CD4-positive, alpha-beta T cell treated with Interleukin-6 for 4 hours (primary cell): ENCODE measurements at regions not wholly inside any gene's neighbourhood (a gene's known extent, or its start where the extent isn't known, plus 50 kb on each side); places are given as distances from the start of the nearest gene placed in this dataset.

Experiments
- DNase-seq: peaks from one replicate; pipeline ENCODE4 v3.0.0-alpha.2; 2020; ENCODE audit warnings: mixed read lengths

DNA sequence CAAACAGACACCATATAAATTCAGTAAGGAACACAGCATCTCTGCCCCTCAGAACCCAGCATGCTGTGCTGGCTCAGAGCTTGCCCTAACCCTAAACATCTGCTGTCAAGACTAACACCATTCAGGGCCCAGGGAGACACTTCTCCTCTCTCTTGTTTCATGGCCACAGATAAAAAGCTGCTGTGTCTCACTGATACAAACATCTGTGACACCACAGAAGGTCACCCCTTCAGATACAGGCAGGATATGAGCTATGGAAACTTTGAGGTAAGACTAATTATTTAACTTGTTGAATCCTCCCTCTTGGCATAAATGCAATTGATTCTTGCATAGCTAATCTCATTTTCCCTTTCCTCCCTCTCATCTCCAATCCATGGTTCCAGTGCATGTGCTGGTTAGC is 61.6 kb upstream of the GPR12 start:
- no peak for DNase-seq

DNA sequence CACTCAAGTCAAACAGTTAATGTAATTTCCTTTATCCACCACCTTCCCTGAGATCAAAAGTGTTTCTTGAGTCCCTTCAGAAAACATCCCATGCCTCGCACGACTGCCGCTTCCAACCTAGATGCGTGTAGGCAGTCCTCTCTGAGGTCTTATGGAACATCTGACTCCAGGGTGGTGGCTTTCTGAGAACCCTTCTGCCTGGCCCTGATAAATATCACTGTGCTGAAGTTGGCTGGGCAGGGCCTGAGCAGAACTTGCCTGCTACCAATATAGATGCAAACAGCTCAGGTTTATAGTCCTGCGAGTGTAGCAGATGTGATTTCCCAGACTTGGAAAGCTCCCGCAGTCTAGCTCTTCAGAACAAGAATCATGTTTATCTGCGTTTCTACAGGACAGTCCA is 61.1 kb upstream of the GPR12 start:
- DNase-seq, result no peak

DNA sequence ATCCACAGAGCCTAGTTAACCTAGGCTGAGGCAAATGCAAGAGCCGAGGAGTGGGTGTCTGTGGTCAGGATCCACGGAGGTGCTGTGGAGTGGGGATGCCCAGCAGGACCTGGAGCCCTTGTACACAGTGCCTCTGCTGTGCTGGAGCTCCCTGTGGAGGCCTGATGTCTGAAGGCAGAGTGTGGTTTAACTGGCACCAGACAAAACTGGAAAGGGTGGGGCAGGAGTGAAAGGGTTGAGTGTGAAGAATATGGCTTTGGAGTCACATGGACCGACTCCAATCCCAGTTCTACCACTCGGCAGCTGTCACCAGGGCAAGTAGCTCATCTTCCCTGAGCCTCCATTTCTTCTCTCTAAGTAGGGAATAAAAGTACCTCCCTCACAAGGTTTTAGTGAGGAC is 60.3 kb upstream of the GPR12 start:
- no peak for DNase-seq

DNA sequence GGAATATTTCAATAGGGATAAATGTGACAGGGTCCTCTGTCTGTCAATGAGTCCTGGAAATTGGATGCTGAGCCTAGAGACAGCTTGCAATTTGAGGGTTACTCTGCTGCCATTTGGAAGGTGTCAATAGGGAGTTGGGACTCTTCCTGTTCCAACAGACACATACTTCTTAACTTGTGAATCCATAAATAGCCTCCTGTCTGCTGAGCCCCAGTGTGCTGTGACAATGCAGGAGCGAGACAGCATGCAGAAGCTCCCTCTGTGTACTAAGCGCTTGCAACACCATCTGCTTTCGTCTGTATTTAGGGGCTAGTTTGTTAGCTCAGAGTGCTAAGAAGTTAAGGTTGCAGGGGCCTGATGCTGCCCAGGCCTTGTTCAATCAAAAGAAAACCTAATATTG is 58.5 kb upstream of the GPR12 start:
- no peak for DNase-seq

DNA sequence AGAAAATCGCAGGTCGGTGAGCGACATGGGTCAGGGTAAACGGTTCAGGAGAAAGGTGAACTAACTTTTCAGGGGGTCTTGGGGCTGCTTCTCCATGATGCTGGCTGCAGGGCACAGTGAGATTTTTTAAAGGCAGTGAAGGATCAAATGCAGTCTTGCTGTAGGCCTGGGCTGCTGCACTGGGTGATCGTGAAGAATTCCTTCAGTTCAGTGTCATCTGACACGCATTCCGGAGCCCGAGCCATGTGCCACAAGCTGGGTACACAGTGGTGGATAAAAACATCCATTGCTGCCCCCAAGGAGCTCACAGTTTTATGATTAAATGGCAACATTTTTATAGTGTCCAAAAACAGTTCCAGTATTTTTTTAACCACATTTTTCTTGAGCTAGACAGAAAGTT is 56.3 kb upstream of the GPR12 start:
- no peak for DNase-seq

DNA sequence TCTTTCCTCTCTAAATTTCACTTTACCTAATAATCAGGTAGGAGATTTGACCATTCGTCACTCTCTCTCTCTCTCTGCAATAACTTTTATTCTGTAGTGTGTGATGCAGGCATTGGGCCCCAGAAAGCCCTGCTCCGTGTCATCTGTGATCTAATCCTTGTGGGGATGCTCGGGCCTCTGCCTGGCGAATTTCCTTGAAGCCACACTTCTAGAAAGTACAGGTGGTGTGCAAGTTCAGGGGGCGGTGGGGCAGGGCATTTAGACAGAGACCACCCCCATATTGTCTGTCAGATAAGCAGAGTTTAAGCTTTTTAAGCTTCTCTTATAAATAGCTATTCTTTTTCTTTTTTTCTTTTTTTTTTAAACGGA is 53.4 kb upstream of the GPR12 start:
- DNase-seq, result no peak

DNA sequence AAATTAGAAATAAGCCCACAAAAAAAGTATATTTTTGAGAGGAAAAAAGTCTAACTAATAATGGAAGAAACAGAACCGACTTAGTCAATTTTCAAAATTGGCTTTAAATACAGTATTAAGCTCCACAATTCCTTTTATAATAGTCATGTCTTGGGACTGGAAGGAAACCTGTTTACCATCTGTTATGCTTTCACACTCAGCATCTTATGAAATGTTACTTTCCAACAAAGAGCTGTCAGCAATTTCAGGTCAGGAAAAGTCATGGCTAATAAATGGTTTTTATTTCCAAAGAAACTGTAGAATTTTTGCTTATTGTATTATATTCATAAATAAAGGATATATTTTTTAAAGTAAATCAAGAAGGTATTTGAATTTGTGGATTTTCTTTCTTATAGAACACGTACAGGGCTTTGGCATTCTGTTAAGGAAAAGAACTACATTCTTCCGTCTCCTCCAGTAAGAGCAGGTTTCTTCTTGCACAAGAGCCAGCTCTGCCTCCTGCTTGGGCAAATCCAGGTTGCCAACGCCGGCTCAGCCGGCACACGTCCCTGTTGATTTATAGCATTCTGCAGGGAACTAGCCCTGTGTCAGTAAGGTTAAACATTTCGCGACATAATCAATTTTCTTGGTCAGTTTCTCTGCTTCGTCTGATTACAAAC is 52.9 kb upstream of the GPR12 start:
- DNase-seq, result no peak

DNA sequence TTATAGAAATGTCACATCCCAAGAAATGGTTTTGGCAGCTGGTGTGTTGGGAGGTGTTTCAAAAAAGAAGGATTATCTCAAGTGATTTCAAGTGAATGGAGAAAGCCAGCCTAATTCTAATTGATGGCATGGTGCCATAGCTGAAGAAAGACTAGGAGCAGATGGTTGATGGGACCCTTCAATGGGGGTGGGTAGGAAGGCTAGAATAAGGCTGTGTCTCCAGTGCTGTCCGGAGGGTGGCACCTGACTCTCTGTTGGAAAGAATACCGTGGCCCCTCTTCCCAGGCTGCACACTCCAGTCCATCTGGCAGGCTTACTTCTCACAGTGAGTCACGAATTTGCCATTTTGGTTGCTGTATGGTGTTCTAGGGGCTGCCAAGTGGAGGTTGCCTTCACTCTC is 51.0 kb upstream of the GPR12 start:
- DNase-seq, result no peak
